HG03025 (cell line): ENCODE measurements at regions not wholly inside any gene's neighbourhood (a gene's known extent, or its start where the extent isn't known, plus 50 kb on each side); places are given as distances from the start of the nearest gene placed in this dataset.

Experiments used
- ATAC-seq: cut with Tn5 transposase; IDR thresholded peaks from one replicate; pipeline ENCODE4 v1.9.1; 2021; ENCODE audit warnings: mild to moderate bottlenecking, moderate library complexity; ENCODE audit not compliant: unreplicated experiment, low FRiP score

- ATAC-seq: no peak
Measured at GRCh38 chr1:229040630-229041358, 230.1 kb upstream of the RAB4A start.

GRCh38 chr1:229041946-229042345, 229.0 kb upstream of the RAB4A start:
- ATAC-seq: no peak

- ATAC-seq: no peak
Measured at GRCh38 chr1:229042482-229042881, 228.4 kb upstream of the RAB4A start.

GRCh38 chr1:229043115-229043514, 227.8 kb upstream of the RAB4A start:
- ATAC-seq: no peak

- no peak for ATAC-seq
Measured at GRCh38 chr1:229046251-229046853, 224.6 kb upstream of the RAB4A start.

- ATAC-seq: no peak
Measured at GRCh38 chr1:229047161-229047839, 223.6 kb upstream of the RAB4A start.

- ATAC-seq: no peak
Measured at GRCh38 chr1:229047840-229048620, 222.9 kb upstream of the RAB4A start.

GRCh38 chr1:229048896-229049295, 222.0 kb upstream of the RAB4A start:
- ATAC-seq: no peak

- no peak for ATAC-seq
Measured at GRCh38 chr1:229056046-229056445, 214.9 kb upstream of the RAB4A start.

- ATAC-seq: no peak
Measured at GRCh38 chr1:229058111-229058561, 212.8 kb upstream of the RAB4A start.

- no peak for ATAC-seq
Measured at GRCh38 chr1:229058729-229059128, 212.2 kb upstream of the RAB4A start.

GRCh38 chr1:229059671-229060539, 211.0 kb upstream of the RAB4A start:
- no peak for ATAC-seq

- no peak for ATAC-seq
Measured at GRCh38 chr1:229062135-229062534, 208.8 kb upstream of the RAB4A start.

GRCh38 chr1:229063154-229063773, 207.6 kb upstream of the RAB4A start:
- ATAC-seq: no peak

- ATAC-seq: no peak
Measured at GRCh38 chr1:229064320-229065168, 206.4 kb upstream of the RAB4A start.

- ATAC-seq: no peak
Measured at GRCh38 chr1:229065613-229066012, 205.3 kb upstream of the RAB4A start.

GRCh38 chr1:229066591-229066990, 204.3 kb upstream of the RAB4A start:
- no peak for ATAC-seq

GRCh38 chr1:229067546-229067945, 203.4 kb upstream of the RAB4A start:
- ATAC-seq: no peak
